MM.1S (cell line): ENCODE measurements at regions not wholly inside any gene's neighbourhood (a gene's known extent, or its start where the extent isn't known, plus 50 kb on each side); places are given as distances from the start of the nearest gene placed in this dataset.
"Not testable (repeated sequence)": the region's sequence is repeated elsewhere in the genome, so short reads cannot be mapped to it uniquely, and the experiment has no call there.

ENCODE experiments used
- EZH2 ChIP-seq: fragments of 300-600 bp; sonication (generic); optimal IDR thresholded peaks from 2 replicates; pipeline ENCODE3; 2017; ENCODE audit warnings: low read depth, mild to moderate bottlenecking, antibody characterized with exemption, low read length, mixed read lengths
- TF ChIP-seq, protein P1 (sequence below): fragments of 300-600 bp; sonication (generic); IDR thresholded peaks from 2 replicates; pipeline ENCODE4 v1.5.1; 2016; ENCODE audit warnings: antibody characterized with exemption, low read length, mixed read lengths

DNA sequence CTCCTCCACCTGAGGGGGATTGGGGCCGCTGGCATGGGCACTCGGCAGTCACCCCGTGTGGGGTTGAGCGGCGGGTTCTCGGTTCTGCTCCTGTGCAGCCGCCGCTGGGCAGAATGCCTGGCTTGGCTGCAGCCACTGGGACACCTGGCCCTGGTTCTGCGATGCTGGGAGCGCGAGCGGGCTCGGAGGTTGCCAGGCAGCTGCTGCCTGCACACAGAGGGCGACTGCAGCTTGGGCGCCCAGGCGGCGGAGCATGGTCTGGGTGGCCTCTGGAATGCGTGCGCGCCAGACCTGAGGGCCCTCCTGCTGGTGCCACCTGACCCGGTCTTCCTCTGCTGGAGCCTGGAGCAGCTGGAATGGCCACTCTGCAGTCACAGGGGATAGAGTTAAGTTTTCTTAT lies 85.1 kb upstream of the CCDC180 start:
- TF ChIP-seq, protein P1, sequence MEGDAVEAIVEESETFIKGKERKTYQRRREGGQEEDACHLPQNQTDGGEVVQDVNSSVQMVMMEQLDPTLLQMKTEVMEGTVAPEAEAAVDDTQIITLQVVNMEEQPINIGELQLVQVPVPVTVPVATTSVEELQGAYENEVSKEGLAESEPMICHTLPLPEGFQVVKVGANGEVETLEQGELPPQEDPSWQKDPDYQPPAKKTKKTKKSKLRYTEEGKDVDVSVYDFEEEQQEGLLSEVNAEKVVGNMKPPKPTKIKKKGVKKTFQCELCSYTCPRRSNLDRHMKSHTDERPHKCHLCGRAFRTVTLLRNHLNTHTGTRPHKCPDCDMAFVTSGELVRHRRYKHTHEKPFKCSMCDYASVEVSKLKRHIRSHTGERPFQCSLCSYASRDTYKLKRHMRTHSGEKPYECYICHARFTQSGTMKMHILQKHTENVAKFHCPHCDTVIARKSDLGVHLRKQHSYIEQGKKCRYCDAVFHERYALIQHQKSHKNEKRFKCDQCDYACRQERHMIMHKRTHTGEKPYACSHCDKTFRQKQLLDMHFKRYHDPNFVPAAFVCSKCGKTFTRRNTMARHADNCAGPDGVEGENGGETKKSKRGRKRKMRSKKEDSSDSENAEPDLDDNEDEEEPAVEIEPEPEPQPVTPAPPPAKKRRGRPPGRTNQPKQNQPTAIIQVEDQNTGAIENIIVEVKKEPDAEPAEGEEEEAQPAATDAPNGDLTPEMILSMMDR: not testable (repeated sequence)
- not testable (repeated sequence) for TF ChIP-seq EZH2
